IMR-90 (cell line): ENCODE measurements at regions not wholly inside any gene's neighbourhood (a gene's known extent, or its start where the extent isn't known, plus 50 kb on each side); places are given as distances from the start of the nearest gene placed in this dataset.

Source experiments
- ATAC-seq: fragments of 200-7000 bp; cut with Tn5 transposase; 2 replicates; pipeline ENCODE4 v1.9.1; 2020; ENCODE audit warnings: low read depth, mild to moderate bottlenecking, moderate library complexity
- BruUV-seq: library from RNA; stranded (reverse); fragments of 400-500 nt; replicated peaks from 2 replicates; lab custom pipeline; 2021; lab: Mats Ljungman, UMichigan
- CTCF ChIA-PET: fragments of 300-600 bp; formaldehyde crosslinking; extraction: SDS; loops from one replicate; lab custom pipeline; 2021; ENCODE audit warnings: antibody characterized with exemption; lab: Yijun Ruan, JAX
- POLR2A ChIA-PET: fragments of 300-600 bp; sonication (Branson Sonifier 250); formaldehyde crosslinking; loops from one replicate; lab custom pipeline; 2022; ENCODE audit warnings: antibody characterized with exemption; ENCODE audit not compliant: unreplicated experiment; lab: Charles Lee
- DNase-seq: peaks from one replicate; pipeline ENCODE4 v3.0.0; 2013
- H2AFZ ChIP-seq: replicated peaks from 2 replicates; pipeline ENCODE3; 2013; ENCODE audit warnings: low read length, mild to moderate bottlenecking; ENCODE audit not compliant: poor library complexity
- H2AK5ac ChIP-seq: 2 replicates; pipeline ENCODE4 v1.6.1; 2013; ENCODE audit warnings: low read depth, low read length, inconsistent platforms
- H2AK9ac ChIP-seq: replicated peaks from 2 replicates; pipeline ENCODE3; 2013; ENCODE audit warnings: mild to moderate bottlenecking, low read depth, low read length, moderate library complexity; ENCODE audit not compliant: poor library complexity
- H2BK120ac ChIP-seq: 2 replicates; pipeline ENCODE4 v1.6.1; 2013; ENCODE audit warnings: low read depth, low read length, inconsistent platforms
- H2BK15ac ChIP-seq: 3 replicates; pipeline ENCODE4 v1.6.1; 2013; ENCODE audit warnings: low read depth, low read length, inconsistent platforms
- H2BK20ac ChIP-seq: 2 replicates; pipeline ENCODE4 v1.6.1; 2013; ENCODE audit warnings: low read depth, mild to moderate bottlenecking, inconsistent platforms, low read length, moderate library complexity
- H2BK5ac ChIP-seq: 2 replicates; pipeline ENCODE4 v1.6.1; 2013; ENCODE audit warnings: mild to moderate bottlenecking, low read depth, low read length, inconsistent platforms; ENCODE audit not compliant: poor library complexity, severe bottlenecking
- H3K14ac ChIP-seq: replicated peaks from 2 replicates; pipeline ENCODE4 v1.6.1; 2013; ENCODE audit warnings: low read depth, low read length, inconsistent platforms
- H3K18ac ChIP-seq: 2 replicates; pipeline ENCODE4 v1.6.1; 2013; ENCODE audit warnings: low read depth, low read length, control low read depth
- H3K23ac ChIP-seq: 2 replicates; pipeline ENCODE4 v1.6.1; 2013; ENCODE audit warnings: low read depth, low read length, inconsistent platforms
- H3K27ac ChIP-seq: 2 replicates; pipeline ENCODE4 v1.5.1; 2013; ENCODE audit warnings: mild to moderate bottlenecking, control low read depth, low read length; ENCODE audit not compliant: insufficient read depth
- H3K27me3 ChIP-seq: 2 replicates; pipeline ENCODE4 v1.6.1; 2013; ENCODE audit warnings: low read length; ENCODE audit not compliant: control insufficient read depth, insufficient read depth
- H3K36me3 ChIP-seq: 2 replicates; pipeline ENCODE4 v1.6.1; 2013; ENCODE audit warnings: low read length, mixed read lengths; ENCODE audit not compliant: control insufficient read depth, insufficient read depth
- H3K4ac ChIP-seq: 2 replicates; pipeline ENCODE4 v1.6.1; 2013; ENCODE audit warnings: low read depth, low read length, inconsistent platforms
- H3K4me1 ChIP-seq: 2 replicates; pipeline ENCODE4 v1.6.1; 2013; ENCODE audit warnings: low read length, mixed read lengths; ENCODE audit not compliant: control insufficient read depth, insufficient read depth
- H3K4me2 ChIP-seq: 2 replicates; pipeline ENCODE4 v1.6.1; 2013; ENCODE audit warnings: low read depth, mild to moderate bottlenecking, control low read depth, low read length, moderate library complexity
- H3K4me3 ChIP-seq: 2 replicates; pipeline ENCODE4 v1.5.1; 2013; ENCODE audit warnings: low read depth, mild to moderate bottlenecking, control low read depth, low read length, moderate library complexity; ENCODE audit not compliant: insufficient read depth
- H3K56ac ChIP-seq: 2 replicates; pipeline ENCODE4 v1.6.1; 2013; ENCODE audit warnings: low read length, inconsistent platforms; ENCODE audit not compliant: insufficient read depth; ENCODE audit errors: extremely low read depth
- H3K79me1 ChIP-seq, 2 experiments: 2 replicates each; pipeline ENCODE4 v1.6.1; 2013; ENCODE audit warnings: low read length in 2 of 2, inconsistent platforms in 1 of 2, low read depth in 1 of 2
- H3K9ac ChIP-seq: 2 replicates; pipeline ENCODE4 v1.6.1; 2013; ENCODE audit warnings: low read depth, low read length, control low read depth
- H3K9me1 ChIP-seq: 2 replicates; pipeline ENCODE4 v1.6.1; 2013; ENCODE audit warnings: low read length, inconsistent platforms; ENCODE audit not compliant: insufficient read depth
- H3K9me3 ChIP-seq: 2 replicates; pipeline ENCODE4 v1.6.1; 2013; ENCODE audit warnings: low read length; ENCODE audit not compliant: control insufficient read depth, insufficient read depth
- H4K20me1 ChIP-seq: 2 replicates; pipeline ENCODE4 v1.6.1; 2013; ENCODE audit warnings: low read length, inconsistent platforms; ENCODE audit not compliant: insufficient read depth
- H4K5ac ChIP-seq: 2 replicates; pipeline ENCODE4 v1.6.1; 2013; ENCODE audit warnings: mild to moderate bottlenecking, low read depth, low read length, control low read depth
- H4K8ac ChIP-seq, 2 experiments: 2 replicates each; pipeline ENCODE4 v1.6.1; 2013; ENCODE audit warnings: low read depth in 2 of 2, low read length in 2 of 2, control low read depth in 1 of 2, inconsistent platforms in 1 of 2
- H4K91ac ChIP-seq: 2 replicates; pipeline ENCODE4 v1.6.1; 2013; ENCODE audit warnings: low read depth, low read length, inconsistent platforms; ENCODE audit not compliant: insufficient read depth
- CTCF ChIP-seq: conservative IDR thresholded peaks from 2 replicates; pipeline ENCODE4 v1.5.1; 2012; ENCODE audit warnings: mild to moderate bottlenecking, low read depth, low read length, improper control_type of control experiment
- ELK1 ChIP-seq: fragments of 150-350 bp; IDR thresholded peaks from 2 replicates; pipeline ENCODE4 v1.6.1; 2016; ENCODE audit warnings: low read depth, mild to moderate bottlenecking, low read length, moderate library complexity, borderline replicate concordance
- FOS ChIP-seq: fragments of 150-350 bp; IDR thresholded peaks from 2 replicates; pipeline ENCODE4 v1.6.1; 2016; ENCODE audit warnings: low read depth, low read length
- RFX5 ChIP-seq: IDR thresholded peaks from 2 replicates; pipeline ENCODE4 v1.8.0; 2012; ENCODE audit warnings: low read depth, mild to moderate bottlenecking, low read length, moderate library complexity
- WGBS, 2 experiments: methylation state at CpG; one replicate each; pipeline versions ENCODE4 v1.1.5 to v1.1.7; 2013; ENCODE audit warnings: missing lambda C conversion rate in 2 of 2; ENCODE audit not compliant: insufficient read length in 1 of 2; ENCODE audit errors: extremely low coverage in 2 of 2; 5-methylcytosine and 5-hydroxymethylcytosine counted together
- dilution Hi-C: fragments of 300-500 bp; cut with HindIII; formaldehyde crosslinking; loops from one replicate; pipeline ENCODE4 v1.14.3; 2018; ENCODE audit warnings: low sequenced_read_pairs; ENCODE audit not compliant: unreplicated experiment
- in situ Hi-C: fragments of 300-500 bp; cut with MboI; formaldehyde crosslinking; loops from 3 replicates; pipeline ENCODE4 v1.14.3; 2019; ENCODE audit warnings: low sequenced_read_pairs, inconsistent platforms, mixed read lengths
- intact Hi-C: fragments of 100-400 bp; cut with micrococcal nuclease; formaldehyde crosslinking; loops from 2 replicates; pipeline ENCODE4 v1.10.0; 2022

- Histone ChIP-seq H2AFZ (no peak overlapping the region), H2BK120ac (no peak overlapping the region)
- BruUV-seq, result no TSS peak
These were observed 69.5 kb upstream of the CT45A1 start for GRCh38 chrX:135643916-135644315.

More at GRCh38 chrX:135643916-135644315, 69.5 kb upstream of the CT45A1 start:
- intact Hi-C loops (no loop called here), in situ Hi-C loops (no loop called here), dilution Hi-C loops (no loop called here)
- Histone ChIP-seq H3K4me3 (no peak overlapping the region), H4K8ac (no peak overlapping the region), H3K14ac (no peak overlapping the region), H4K91ac (no peak overlapping the region), H4K5ac (no peak overlapping the region), H2BK5ac (no peak overlapping the region), H3K4ac (no peak overlapping the region), H3K4me2 (no peak overlapping the region), H3K27me3 (no peaks in the 10 kb centered on the region), H3K18ac (no peak overlapping the region), H3K23ac (no peak overlapping the region), H2BK20ac (no peak overlapping the region), H3K79me1 (no peaks in the 10 kb centered on the region), H3K36me3 (no peaks in the 10 kb centered on the region), H3K56ac (no peak overlapping the region), H2BK15ac (no peak overlapping the region), H3K9me1 (no peaks in the 10 kb centered on the region), H3K4me1 (no peaks in the 10 kb centered on the region), H3K9me3 (no peaks in the 10 kb centered on the region), H4K20me1 (no peaks in the 10 kb centered on the region), H2AK9ac (no peak overlapping the region), H3K27ac (no peak overlapping the region), H2AK5ac (no peak overlapping the region), H3K9ac (no peak overlapping the region)
- DNase-seq (no peak), ATAC-seq (no peak)
- POLR2A ChIA-PET, result no interaction called here
- TF ChIP-seq RFX5 (no peak), CTCF (no peak), ELK1 (no peak), FOS (no peak)
- WGBS, 2 experiments, result no CpG with 5 or more reads among the region's 3 CpGs
- CTCF ChIA-PET, result no interaction called here
